AG09309 (cell line): ENCODE measurements at regions not wholly inside any gene's neighbourhood (a gene's known extent, or its start where the extent isn't known, plus 50 kb on each side); places are given as distances from the start of the nearest gene placed in this dataset.

Source experiments
- DNase-seq: peaks from one replicate; pipeline ENCODE4 v3.0.0-alpha.2; 2010; ENCODE audit warnings: low read depth
- H3K4me3 ChIP-seq: 2 replicates; pipeline ENCODE4 v1.5.1; 2011; ENCODE audit warnings: mild to moderate bottlenecking, low read depth, low read length, moderate library complexity; ENCODE audit not compliant: control insufficient read depth
- TF ChIP-seq, protein P1 (sequence below): IDR thresholded peaks from 2 replicates; pipeline ENCODE4 v1.5.1; 2011; ENCODE audit warnings: mild to moderate bottlenecking, low read depth, low read length, inconsistent platforms; ENCODE audit not compliant: insufficient read depth, control insufficient read depth; ENCODE audit errors: missing control alignments

DNA sequence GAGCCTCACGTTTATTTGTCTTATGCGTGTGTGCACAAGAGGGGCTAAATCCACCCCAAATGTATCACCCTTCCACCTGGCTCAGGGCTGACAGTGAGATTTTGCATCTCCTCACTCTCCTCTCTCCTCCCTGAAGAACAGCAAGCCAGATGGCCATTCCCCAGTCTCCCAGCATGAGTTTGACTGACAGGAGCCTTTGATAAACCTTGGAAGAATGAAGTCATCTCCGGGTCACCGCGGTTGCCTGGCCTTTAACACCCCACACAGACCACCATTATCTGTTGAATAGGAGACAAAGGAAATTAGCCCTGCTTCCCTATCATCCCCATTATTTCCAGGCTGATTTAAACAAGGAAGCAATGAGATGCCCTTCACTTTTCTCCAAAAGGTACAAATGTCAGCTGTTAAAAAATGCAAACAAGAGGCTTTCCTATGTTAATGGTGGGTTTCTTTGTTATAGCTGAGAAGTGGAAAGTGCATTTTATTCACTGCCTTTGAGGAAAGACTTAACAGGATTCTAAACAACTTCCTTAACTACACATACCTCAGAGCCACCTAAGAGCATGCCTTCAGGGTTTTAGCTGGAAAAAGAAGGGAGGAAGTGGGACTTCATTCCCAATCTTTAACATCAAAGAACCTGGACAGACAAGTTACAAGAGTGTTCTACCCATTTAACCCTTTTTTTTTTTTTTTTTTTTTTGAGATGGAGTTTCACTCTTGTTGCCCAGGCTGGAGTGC is 524.8 kb upstream of the ID4 start:
- no peak for DNase-seq
- TF ChIP-seq, protein P1, sequence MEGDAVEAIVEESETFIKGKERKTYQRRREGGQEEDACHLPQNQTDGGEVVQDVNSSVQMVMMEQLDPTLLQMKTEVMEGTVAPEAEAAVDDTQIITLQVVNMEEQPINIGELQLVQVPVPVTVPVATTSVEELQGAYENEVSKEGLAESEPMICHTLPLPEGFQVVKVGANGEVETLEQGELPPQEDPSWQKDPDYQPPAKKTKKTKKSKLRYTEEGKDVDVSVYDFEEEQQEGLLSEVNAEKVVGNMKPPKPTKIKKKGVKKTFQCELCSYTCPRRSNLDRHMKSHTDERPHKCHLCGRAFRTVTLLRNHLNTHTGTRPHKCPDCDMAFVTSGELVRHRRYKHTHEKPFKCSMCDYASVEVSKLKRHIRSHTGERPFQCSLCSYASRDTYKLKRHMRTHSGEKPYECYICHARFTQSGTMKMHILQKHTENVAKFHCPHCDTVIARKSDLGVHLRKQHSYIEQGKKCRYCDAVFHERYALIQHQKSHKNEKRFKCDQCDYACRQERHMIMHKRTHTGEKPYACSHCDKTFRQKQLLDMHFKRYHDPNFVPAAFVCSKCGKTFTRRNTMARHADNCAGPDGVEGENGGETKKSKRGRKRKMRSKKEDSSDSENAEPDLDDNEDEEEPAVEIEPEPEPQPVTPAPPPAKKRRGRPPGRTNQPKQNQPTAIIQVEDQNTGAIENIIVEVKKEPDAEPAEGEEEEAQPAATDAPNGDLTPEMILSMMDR, result no peak
- no peak overlapping the region for H3K4me3 ChIP-seq

DNA sequence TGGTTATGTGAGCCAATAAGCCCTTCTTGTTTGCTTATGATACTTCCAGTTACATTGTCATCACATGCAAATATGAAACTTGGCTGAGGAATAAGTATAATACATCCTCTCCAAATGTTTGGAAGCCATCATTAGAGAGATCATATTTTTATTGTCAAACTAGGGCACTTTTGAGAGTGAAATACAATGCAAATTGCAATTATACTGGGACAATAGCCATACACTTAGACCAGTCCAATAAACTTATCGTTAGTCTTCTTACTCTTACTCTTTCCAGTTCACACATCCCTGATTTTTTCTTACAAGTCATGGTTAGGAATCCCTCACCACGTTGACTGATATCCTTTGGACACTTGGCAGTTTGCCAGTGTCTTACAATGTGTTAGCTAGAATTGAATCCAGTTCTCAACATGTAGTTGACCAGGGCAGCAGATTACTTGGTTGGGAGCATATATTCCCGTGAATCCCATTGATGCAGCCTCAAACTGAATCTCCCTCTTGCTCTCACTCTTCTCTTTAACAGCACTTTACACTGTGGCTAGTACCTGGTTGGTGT is 519.7 kb upstream of the ID4 start:
- no peak overlapping the region for H3K4me3 ChIP-seq
- no peak for DNase-seq
- TF ChIP-seq, protein P1, result no peak

DNA sequence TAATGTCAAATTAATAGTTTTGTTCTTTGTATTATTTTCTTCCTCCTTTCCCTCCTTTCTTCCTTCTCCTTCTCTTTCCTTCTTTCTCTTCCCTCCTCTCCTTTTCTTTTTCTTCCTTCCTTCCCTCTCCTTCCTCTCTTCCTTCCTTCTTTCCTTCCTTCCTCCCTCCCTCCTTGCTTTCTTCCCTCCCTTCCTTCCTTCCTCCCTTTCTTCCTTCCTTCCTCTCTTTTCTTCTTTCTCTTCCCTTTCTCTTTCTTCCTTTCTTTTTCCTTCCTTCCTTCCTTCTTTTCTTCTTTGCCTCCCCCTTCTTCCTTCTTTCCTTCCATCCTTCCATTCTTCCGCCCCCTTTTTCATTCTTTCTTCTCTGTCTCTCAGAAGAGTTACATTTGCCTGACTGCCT is 518.2 kb upstream of the ID4 start:
- no peak for DNase-seq
- H3K4me3 ChIP-seq, result no peak overlapping the region
- TF ChIP-seq, protein P1, result no peak

DNA sequence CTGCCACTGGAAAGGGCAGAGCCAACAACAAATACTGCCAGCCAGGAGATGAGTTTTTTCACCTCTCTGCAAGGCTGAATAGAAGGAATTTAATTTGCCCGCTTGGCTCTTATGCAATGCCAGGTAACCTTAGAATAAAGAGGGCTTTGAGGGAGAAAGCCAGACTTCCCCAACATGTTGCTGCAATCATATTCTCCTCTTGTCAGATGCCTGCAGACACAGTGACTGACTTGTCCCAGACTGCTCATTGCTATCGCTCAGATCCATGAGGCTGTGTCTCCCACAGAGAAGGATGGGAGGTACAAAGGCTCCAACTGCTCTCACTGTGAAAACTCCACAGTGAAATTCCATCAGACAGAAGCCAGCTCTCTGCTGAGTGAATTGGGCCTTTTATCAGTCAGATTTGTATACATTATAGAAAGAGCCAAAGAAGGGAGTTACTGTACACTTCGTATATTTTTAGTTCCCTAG is 517.0 kb upstream of the ID4 start:
- no peak overlapping the region for H3K4me3 ChIP-seq
- TF ChIP-seq, protein P1, result no peak
- DNase-seq, result no peak

DNA sequence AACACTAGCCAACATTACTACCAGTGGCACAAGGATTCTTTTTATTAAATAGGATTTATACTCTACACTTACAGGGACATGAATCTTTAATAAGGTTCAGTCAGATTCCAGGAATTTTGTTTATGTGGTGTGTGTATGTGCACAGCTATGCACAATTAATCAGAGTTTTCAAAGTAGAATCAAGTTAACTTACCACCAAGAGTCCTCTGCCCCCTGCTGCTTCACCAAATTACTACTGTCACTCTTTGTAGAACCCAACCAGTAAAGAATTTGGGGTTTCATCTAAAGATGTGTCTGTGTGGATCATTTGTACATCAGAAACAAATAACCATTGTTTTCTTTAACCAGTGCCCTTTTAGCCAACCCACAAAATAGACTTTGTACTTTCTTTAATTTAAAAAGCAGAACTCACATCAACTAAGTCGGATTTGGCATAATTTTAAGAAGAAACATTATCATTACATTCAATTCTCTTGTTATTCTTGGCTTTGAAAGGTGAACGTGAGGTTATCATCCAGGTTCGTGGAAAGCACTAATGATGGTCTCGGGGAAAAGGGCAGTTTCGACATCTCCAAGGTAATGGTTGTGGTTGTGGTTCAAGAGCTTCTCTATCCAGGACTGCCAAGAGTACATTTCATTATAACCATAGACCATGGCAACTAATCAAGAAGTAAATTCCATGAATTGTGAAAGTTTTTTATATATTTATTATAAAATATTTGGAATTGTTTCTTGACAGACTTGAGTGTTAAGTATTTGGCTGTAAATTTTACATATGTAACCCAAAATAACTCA is 514.3 kb upstream of the ID4 start:
- no peak overlapping the region for H3K4me3 ChIP-seq
- TF ChIP-seq, protein P1, result peak; percentile 16
- DNase-seq, result peak; percentile 74

DNA sequence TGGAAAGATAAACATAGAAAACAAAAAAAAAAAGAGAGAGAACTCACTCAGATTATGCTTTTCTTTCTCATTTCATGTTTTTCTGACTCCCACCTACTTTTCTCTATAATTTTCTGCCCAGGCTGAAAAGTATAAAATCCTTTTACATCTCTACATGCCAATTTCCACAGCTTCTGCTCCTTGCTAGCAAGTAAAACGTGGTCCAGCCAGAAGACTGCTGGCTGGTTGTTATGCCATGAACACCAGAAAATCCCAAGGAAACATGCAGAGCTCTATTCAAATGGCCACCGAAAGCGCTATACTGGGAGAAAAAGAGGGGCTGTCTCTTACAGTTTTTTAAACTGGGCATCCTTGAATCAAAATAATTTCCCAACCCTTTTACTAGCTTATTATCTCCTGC is 512.8 kb upstream of the ID4 start:
- TF ChIP-seq, protein P1, result no peak
- no peak for DNase-seq
- H3K4me3 ChIP-seq, result no peak overlapping the region
